GM21737 (cell line): ENCODE measurements at regions not wholly inside any gene's neighbourhood (a gene's known extent, or its start where the extent isn't known, plus 50 kb on each side); places are given as distances from the start of the nearest gene placed in this dataset.

Source experiments
- ATAC-seq: cut with Tn5 transposase; IDR thresholded peaks from one replicate; pipeline ENCODE4 v1.9.1; 2021; ENCODE audit warnings: mild to moderate bottlenecking, moderate library complexity; ENCODE audit not compliant: unreplicated experiment

GRCh38 chr6:104126315-104127005 lies 733.3 kb downstream of the HACE1 start:
- ATAC-seq = no peak

DNA sequence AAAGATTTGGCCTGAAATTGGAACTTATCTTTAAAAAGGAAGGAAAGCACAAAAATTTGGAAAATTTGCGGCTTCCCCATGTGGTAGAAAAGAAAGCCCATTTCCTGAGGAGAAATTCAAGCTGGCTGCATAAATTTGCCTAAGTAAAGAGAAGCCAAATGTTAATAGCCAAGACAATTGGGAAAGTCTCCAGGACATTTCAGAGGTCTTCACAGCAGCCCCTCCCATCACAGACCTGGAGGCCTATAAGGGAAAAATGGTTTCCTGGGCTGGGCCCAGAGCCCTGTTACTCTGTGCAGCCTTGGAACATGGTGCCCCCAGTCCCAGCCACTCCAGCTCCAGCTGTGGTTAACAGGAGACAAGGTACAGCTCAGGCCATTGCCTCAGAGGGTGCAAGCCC lies 736.5 kb downstream of the HACE1 start:
- no peak for ATAC-seq

GRCh38 chr6:104118274-104118673 lies 741.4 kb downstream of the HACE1 start:
- ATAC-seq = no peak

- no peak for ATAC-seq
Measured at GRCh38 chr6:104109806-104110205, 749.9 kb downstream of the HACE1 start.

DNA sequence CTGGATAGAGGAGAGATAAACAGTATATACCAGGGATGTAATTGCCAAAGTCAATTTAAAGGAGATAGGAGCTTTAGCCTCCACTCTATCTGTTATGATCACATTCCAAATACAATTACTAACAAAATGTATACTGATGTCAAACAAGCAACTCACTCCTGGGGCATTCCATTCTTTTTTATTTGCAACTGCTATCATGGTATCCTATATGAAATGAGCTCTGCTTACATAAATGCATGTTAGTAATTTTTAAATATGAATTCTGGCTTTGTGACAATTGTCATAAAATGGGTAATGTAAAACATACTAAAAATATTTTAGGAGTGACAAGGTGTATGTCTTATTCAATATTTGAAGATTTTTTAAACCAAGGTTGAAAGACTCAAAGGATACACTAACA lies 751.1 kb downstream of the HACE1 start:
- ATAC-seq = no peak

DNA sequence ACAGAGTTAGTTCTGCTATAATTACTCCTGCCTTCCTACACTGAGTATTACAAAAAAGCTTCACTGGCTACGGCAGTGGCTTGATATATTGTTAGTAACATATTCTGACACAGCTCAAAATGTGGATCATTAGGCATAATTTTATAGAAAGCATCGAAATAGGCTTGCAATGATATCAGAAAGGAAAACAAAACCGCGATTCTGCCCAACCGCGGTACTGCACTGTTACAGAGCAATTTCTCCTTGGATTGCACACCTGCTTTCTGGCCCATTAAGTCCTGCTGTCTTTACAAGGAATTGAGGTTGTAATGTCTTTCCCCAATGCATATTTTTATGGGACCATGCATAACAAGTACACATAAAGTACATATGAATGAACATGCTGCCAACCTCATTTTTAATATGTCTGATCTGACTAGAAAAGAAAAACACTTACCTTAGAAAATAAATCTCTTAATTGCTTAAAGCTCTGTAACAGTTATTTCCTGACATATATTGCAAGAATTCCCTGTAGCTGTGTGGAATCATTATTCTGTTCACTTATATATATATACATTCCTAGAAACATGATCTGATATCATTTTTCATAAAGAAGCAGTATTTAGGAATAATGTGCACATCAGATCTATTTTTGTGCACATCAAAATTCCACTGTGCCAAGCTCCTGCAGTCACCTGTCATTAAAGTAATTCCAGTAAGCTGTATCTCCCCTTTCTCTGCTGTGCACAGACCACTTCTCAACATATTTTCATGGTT lies 763.9 kb downstream of the HACE1 start:
- no peak for ATAC-seq

DNA sequence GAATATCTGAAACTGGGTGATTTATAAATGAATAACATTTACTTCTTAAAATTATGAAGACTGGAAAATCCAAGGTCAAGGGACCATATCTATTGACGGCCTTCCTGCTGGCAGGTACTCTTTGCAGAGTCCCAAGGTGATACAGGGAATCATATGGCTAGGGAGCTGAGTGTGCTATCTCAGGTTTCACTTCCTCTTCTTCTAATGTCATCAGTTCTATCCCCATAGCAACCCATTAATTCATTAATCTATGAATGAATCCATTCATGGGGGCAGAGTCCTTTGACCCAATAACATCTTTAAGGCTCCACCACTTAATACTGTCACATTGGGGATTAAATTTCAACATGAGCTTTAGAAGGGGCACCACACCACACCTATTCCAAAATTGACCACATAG lies 772.0 kb downstream of the HACE1 start:
- ATAC-seq = no peak

- no peak for ATAC-seq
Measured at GRCh38 chr6:104068281-104068680, 791.4 kb downstream of the HACE1 start.

- no peak for ATAC-seq
Measured at GRCh38 chr6:104064876-104065275, 794.8 kb downstream of the HACE1 start.

GRCh38 chr6:104050455-104050854 lies 809.3 kb downstream of the HACE1 start:
- no peak for ATAC-seq

DNA sequence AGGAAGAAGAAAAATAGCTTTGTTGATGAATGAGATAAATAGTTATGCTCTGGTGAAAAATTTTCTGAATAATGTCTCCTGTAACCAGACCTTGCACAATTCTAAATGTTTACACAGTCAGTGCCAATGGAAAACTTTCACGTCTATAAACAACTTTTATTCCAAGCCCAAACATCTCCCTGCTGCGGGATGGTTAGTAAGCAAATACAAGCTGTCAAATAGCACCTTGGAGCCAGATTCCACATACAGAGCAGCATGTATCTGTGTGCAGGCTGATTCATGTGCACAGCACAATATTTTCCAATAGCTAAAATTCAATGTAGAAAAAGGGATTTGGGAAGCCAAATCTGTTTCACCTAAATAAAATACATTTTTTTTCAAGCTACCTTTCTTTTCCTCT lies 813.3 kb downstream of the HACE1 start:
- ATAC-seq = no peak

DNA sequence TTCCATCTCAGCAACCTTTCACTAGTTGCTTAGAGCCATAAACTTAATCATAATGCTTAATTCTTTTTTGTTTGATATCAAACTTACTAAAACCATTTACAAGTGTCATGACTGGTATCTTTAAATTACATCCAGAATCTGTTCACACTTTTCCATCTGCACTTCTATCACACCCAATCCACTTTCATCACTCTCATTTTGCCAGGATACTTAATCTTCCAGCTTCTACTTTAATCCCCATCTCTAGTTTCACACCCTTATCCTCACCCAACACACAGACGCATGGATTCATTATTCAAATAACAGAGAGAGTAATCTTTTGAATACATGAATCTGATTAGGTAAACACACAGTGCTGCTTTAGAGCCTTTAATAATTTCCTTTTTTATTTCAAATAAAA lies 828.4 kb downstream of the HACE1 start:
- no peak for ATAC-seq

DNA sequence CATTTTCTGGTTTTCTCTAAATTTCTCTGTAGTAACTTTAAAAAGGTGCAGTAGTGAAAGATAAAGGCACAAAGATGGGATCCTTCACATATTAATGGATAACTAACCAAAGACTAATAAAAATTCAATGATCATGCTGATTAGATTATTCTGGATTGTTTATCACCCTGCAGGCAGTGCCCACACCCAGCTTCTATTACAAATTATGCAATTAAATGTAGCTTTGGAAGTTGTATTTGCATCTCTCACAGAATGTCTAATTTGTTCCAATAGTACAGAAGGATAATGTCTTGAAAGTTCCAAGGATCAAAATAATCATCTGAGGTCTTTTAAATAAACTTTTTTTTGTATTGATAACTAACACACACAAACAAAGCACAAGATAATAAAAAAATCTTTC lies 837.6 kb downstream of the HACE1 start:
- no peak for ATAC-seq

- no peak for ATAC-seq
Measured at GRCh38 chr6:104019075-104019753, 840.5 kb downstream of the HACE1 start.

DNA sequence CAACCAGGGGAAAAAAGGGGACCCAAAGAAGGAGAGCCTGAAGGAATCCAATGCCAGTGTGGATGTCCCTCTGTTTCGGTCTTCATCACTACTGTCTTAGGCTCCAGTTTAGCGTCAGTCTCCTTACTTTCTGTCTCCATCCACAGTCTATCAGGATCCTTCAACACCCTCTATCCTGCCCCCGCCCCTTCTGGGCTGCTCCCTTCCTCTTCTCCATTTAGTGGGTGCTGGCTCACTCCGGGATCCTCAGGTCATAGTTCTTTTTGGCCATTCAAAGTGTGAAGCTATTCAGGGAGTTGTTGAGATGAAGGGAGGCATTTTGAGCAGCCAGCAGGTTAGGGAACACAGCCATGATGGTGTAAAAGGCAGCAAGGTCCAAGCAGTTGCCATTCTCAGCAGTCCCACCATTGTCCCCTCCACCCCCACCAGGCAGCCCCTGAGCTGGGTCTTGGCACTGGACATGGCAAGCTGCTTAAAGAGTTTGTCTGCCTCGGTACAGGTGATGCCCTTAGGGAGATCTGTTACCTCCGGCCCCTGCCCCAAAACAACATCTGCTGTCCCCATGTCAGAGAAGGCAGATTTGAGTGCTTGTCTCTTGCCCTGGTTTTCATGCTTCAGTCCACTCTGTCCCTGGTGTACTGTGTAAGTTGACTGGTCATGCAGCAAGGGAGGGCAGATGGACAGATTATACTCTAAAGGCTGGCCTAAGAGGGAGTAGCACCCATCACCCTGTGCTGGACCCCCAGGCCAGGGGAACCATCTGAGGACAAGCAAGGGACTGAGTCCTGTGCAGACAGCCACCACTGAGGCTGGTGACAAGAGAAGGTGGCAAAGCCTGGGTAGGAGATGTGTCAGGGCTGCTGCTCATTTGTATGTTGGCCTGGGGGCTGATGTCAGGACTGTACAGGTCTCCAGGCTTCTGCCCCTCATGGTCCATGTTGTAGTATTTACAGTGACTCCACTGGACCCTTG lies 842.0 kb downstream of the HACE1 start:
- ATAC-seq = no peak

DNA sequence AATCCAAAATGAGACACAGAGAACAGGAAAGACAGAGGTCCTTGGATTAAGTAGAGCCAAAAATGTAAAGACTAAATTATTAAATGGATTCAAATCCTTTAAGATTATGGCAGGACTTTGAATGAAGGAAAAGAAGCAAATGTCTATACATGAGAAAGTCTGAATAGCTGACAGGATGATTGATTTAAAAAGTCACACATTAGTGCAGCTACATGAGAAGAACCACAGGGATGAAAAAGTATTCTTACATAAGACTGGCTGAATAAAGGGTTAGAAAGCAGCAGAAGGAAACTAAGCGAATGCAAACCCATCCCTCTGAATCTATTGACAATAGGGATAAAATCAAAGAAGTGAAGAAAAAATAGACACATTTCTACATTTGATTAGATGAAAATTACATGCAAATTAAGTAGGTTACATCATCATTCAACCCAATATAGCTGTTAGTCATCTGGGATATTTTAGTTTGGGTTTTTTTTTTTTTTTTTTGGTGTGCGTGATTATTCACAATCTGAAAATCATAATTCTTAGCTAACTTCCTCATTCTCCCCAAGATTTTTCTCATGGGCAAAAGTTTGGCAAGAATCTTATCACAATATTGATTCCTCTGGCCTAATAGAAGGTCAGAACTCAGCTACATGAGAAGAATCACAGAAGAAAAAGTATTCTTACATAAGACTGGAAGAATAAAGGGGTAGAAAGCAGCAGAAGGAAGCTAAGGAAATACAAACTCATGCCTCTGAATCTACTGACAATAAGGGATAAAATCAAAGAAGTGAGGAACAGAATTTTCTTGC lies 845.4 kb downstream of the HACE1 start:
- ATAC-seq = no peak

DNA sequence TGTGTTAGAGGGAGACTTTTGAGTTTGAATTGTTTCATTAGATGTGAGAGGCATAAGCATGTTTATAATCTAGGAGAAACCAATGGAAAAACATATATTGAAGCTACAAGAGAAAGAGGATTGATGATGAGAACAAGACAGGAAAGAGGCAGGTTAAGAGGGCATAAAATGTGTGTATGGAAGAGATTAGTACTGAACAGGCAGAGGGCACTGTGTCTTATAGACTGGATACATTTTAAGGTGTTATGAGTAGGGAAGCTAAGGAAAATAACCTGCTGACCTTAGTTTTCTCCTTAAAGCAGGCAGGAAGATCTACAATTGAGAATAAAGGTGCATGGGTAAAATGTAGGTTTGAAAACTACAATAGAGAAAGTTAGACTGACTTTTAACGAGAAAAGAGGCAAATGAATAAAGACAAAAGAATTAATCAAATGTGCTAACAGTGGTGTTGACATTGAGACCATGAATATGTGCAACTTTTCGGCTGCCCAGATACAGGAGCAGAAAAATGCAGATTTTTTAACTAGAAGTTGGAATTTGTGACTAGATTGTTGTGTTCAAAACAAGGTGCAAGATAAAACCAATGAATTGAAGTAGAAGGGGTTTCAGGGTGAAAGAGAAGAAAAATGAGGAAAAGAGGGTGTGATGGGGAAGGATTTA lies 846.3 kb downstream of the HACE1 start:
- ATAC-seq = no peak

GRCh38 chr6:104010897-104011296 lies 848.8 kb downstream of the HACE1 start:
- ATAC-seq = no peak

GRCh38 chr6:104003803-104004516 lies 855.8 kb downstream of the HACE1 start:
- ATAC-seq = no peak
